HepG2 (cell line): ENCODE measurements at regions not wholly inside any gene's neighbourhood (a gene's known extent, or its start where the extent isn't known, plus 50 kb on each side); places are given as distances from the start of the nearest gene placed in this dataset.

Experiments used
- ATAC-seq: fragments of 200-7000 bp; cut with Tn5 transposase; 3 replicates; pipeline ENCODE4 v1.9.1; 2020; ENCODE audit warnings: mild to moderate bottlenecking, moderate library complexity
- BruUV-seq: library from RNA; stranded (reverse); fragments of 400-500 nt; replicated peaks from 2 replicates; lab custom pipeline; 2021; lab: Mats Ljungman, UMichigan
- CTCF ChIA-PET: fragments of 300-600 bp; formaldehyde crosslinking; extraction: SDS; loops from one replicate; lab custom pipeline; 2021; ENCODE audit warnings: low total read pairs, inconsistent platforms, low intra/inter-chr PET ratio; lab: Yijun Ruan, JAX
- POLR2A ChIA-PET: fragments of 350-600 bp; sonication (Branson Sonifier 250); formaldehyde crosslinking; loops from one replicate; lab custom pipeline; 2020; ENCODE audit warnings: antibody characterized with exemption, inconsistent platforms; lab: Yijun Ruan, JAX
- DNase-seq: peaks from one replicate; pipeline ENCODE4 v3.0.0-alpha.2; 2015; ENCODE audit warnings: low spot score
- FAIRE-seq: peaks from 3 replicates; lab custom pipeline; 2011; peaks lifted over from hg19 to GRCh38; lab: Jason Lieb, UNC
- H2AFZ ChIP-seq: one replicate; pipeline ENCODE4 v1.6.1; 2011; ENCODE audit warnings: low read length, inconsistent platforms
- H3K27ac ChIP-seq: fragments of 300-600 bp; 3 replicates; pipeline ENCODE4 v1.8.0; 2011; ENCODE audit warnings: mixed run types, mild to moderate bottlenecking, mixed read lengths, low read length, inconsistent platforms; ENCODE audit not compliant: insufficient read depth; ENCODE audit errors: extremely low read length
- H3K27me3 ChIP-seq, 2 experiments: fragments of 200-600 bp in 1 of 2; 2 replicates in 1 of 2; 3 replicates in 1 of 2; pipeline versions ENCODE4 v1.6.0 to v1.8.0; 2011; ENCODE audit warnings: low read length in 2 of 2, mild to moderate bottlenecking in 2 of 2, moderate library complexity in 2 of 2, inconsistent platforms in 1 of 2; ENCODE audit not compliant: insufficient read depth in 2 of 2, control insufficient read depth in 1 of 2
- H3K36me3 ChIP-seq, 2 experiments: fragments of 200-600 bp in 1 of 2; replicated peaks in 1 of 2; 2 replicates in 1 of 2; 3 replicates in 1 of 2; pipeline versions ENCODE4 v1.5.1 to v1.8.0; 2011; ENCODE audit warnings: low read length in 2 of 2, inconsistent platforms in 1 of 2; ENCODE audit not compliant: insufficient read depth in 2 of 2, control insufficient read depth in 1 of 2
- H3K4me1 ChIP-seq: 2 replicates; pipeline ENCODE4 v1.5.1; 2012; ENCODE audit warnings: low read length, inconsistent platforms; ENCODE audit not compliant: insufficient read depth
- H3K4me2 ChIP-seq: 2 replicates; pipeline ENCODE4 v1.6.0; 2011; ENCODE audit warnings: low read depth, low read length, inconsistent platforms
- H3K4me3 ChIP-seq, 3 experiments: fragments of 200-600 bp in 1 of 3; sonication (generic), shearing (Covaris generic) in 1 of 3; replicated peaks in 1 of 3; 2 replicates each; pipeline ENCODE4 v1.5.1; 2011 to 2016; ENCODE audit warnings: low read length in 3 of 3, inconsistent platforms in 2 of 3, low read depth in 2 of 3, mild to moderate bottlenecking in 2 of 3, control low read depth in 1 of 3, mixed read lengths in 1 of 3; ENCODE audit not compliant: insufficient read depth in 1 of 3
- H3K79me2 ChIP-seq: one replicate; pipeline ENCODE4 v1.6.1; 2011; ENCODE audit warnings: low read length, inconsistent platforms; ENCODE audit not compliant: insufficient read depth
- H3K9ac ChIP-seq: 2 replicates; pipeline ENCODE4 v1.6.0; 2011; ENCODE audit warnings: mild to moderate bottlenecking, low read depth, low read length, inconsistent platforms; ENCODE audit not compliant: insufficient read depth
- H3K9me3 ChIP-seq: 2 replicates; pipeline ENCODE4 v1.5.1; 2012; ENCODE audit warnings: mild to moderate bottlenecking, low read length
- H4K20me1 ChIP-seq: 2 replicates; pipeline ENCODE4 v1.6.0; 2011; ENCODE audit warnings: inconsistent platforms, mild to moderate bottlenecking, low read length, moderate library complexity; ENCODE audit not compliant: insufficient read depth
- ATF7-NPFF ChIP-seq: sonication (generic); formaldehyde crosslinking; IDR thresholded peaks from 2 replicates; pipeline ENCODE4 v1.8.1; 2023; ENCODE audit warnings: mild to moderate bottlenecking, low read depth, missing genetic modification reagents, moderate library complexity
- RBM39 ChIP-seq: fragments of 200-400 bp; formaldehyde crosslinking; IDR thresholded peaks from one replicate; pipeline ENCODE4 v1.6.1; 2018; ENCODE audit warnings: antibody characterized with exemption, mild to moderate bottlenecking, low read depth, low read length; ENCODE audit not compliant: poor library complexity, severe bottlenecking
- SUZ12 ChIP-seq: fragments of 150-350 bp; IDR thresholded peaks from 2 replicates; pipeline ENCODE4 v1.6.1; 2014; ENCODE audit warnings: low read depth, low read length
- ZNF546 ChIP-seq: sonication (generic); formaldehyde crosslinking; conservative IDR thresholded peaks from 2 replicates; pipeline ENCODE4 v1.8.1; 2023; ENCODE audit warnings: mild to moderate bottlenecking, missing genetic modification reagents
- WGBS: methylation state at CpG from one replicate; pipeline ENCODE4 v1.1.6; 2017; ENCODE audit warnings: low lambda C conversion rate; 5-methylcytosine and 5-hydroxymethylcytosine counted together
- in situ Hi-C: cut with HindIII; loops from 2 replicates; pipeline ENCODE4 v1.10.0; 2017; ENCODE audit warnings: low pct_unique_long_range_greater_than_20kb; ENCODE audit not compliant: extremely low pct_ligation_motif_present
- intact Hi-C: fragments of 100-400 bp; cut with micrococcal nuclease; formaldehyde crosslinking; loops from one replicate; pipeline ENCODE4 v1.10.0; 2022; ENCODE audit not compliant: unreplicated experiment
- TF ChIP-seq, protein P1 (sequence below): sonication (generic); formaldehyde crosslinking; IDR thresholded peaks from 2 replicates; pipeline ENCODE4 v1.5.0; 2020; ENCODE audit warnings: mild to moderate bottlenecking, missing genetic modification reagents, borderline replicate concordance

DNA sequence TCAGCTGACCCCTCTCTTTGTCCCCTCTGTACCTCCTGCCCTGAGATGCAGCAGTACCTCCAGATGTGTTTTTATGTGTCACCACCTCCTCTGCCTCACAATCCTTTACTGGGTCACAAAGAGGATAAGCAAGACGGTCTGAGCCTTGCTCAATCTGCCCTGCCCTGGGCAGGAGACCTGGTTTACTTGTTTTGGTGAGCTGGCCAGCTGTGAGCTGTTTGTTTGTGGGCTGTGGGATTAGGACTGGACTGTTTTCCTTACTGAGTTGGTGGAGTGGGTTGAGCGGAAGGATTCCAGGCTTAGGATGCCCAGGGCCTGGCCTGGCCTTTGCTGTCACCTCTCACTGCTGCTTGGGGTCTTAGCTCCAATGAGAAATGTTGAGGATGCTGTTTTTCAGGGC, 299.5 kb downstream of the SRBD1 start:
- Histone ChIP-seq H3K27me3 (peaks cover 3 to 25% of the 10 kb centered on the region in 2 experiments; a peak in 2 of 5 replicates), H3K4me3 (0 out of 6 replicates have a peak overlapping the region, but pooled peaks of 1 of the 3 experiments have one; percentile 24), H3K79me2 (no peaks in the 10 kb centered on the region), H3K36me3 (no peaks in the 10 kb centered on the region), H3K27ac (no peak overlapping the region), H2AFZ (no peak overlapping the region), H3K4me2 (peak overlapping the region; percentile 66), H3K9me3 (no peaks in the 10 kb centered on the region), H4K20me1 (no peaks in the 10 kb centered on the region), H3K9ac (no peak overlapping the region), H3K4me1 (peaks cover 13% of the 10 kb centered on the region)
- 50% methylated on average over 2 of the region's 2 CpGs for WGBS
- FAIRE-seq (no peak), ATAC-seq (peak; percentile 33; the same call in 2 of the 3 replicates), DNase-seq (no peak)
- ChIA-PET CTCF (no interaction called here), POLR2A (no interaction called here)
- BruUV-seq = no TSS peak
- intact Hi-C loops (no loop called here), in situ Hi-C loops (no loop called here)
- TF ChIP-seq SUZ12 = no peak
- TF ChIP-seq ATF7-NPFF (CRISPR knock-in tag) = no peak
- TF ChIP-seq, protein P1, sequence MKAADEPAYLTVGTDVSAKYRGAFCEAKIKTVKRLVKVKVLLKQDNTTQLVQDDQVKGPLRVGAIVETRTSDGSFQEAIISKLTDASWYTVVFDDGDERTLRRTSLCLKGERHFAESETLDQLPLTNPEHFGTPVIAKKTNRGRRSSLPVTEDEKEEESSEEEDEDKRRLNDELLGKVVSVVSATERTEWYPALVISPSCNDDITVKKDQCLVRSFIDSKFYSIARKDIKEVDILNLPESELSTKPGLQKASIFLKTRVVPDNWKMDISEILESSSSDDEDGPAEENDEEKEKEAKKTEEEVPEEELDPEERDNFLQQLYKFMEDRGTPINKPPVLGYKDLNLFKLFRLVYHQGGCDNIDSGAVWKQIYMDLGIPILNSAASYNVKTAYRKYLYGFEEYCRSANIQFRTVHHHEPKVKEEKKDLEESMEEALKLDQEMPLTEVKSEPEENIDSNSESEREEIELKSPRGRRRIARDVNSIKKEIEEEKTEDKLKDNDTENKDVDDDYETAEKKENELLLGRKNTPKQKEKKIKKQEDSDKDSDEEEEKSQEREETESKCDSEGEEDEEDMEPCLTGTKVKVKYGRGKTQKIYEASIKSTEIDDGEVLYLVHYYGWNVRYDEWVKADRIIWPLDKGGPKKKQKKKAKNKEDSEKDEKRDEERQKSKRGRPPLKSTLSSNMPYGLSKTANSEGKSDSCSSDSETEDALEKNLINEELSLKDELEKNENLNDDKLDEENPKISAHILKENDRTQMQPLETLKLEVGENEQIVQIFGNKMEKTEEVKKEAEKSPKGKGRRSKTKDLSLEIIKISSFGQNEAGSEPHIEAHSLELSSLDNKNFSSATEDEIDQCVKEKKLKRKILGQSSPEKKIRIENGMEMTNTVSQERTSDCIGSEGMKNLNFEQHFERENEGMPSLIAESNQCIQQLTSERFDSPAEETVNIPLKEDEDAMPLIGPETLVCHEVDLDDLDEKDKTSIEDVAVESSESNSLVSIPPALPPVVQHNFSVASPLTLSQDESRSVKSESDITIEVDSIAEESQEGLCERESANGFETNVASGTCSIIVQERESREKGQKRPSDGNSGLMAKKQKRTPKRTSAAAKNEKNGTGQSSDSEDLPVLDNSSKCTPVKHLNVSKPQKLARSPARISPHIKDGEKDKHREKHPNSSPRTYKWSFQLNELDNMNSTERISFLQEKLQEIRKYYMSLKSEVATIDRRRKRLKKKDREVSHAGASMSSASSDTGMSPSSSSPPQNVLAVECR (CRISPR knock-in tag) = no peak
- TF ChIP-seq RBM39 = no peak
- TF ChIP-seq ZNF546 (CRISPR knock-in tag) = no peak
